Neural progenitor cell (in vitro differentiated cells): ENCODE measurements at regions not wholly inside any gene's neighbourhood (a gene's known extent, or its start where the extent isn't known, plus 50 kb on each side); places are given as distances from the start of the nearest gene placed in this dataset.

Experiments
- EZH2 ChIP-seq: fragments of 200-600 bp; sonication (generic); IDR thresholded peaks from 2 replicates; pipeline ENCODE4 v1.6.1; 2017; ENCODE audit warnings: antibody characterized with exemption, mild to moderate bottlenecking, moderate library complexity
- TF ChIP-seq, protein P1 (sequence below): fragments of 200-600 bp; sonication (generic); IDR thresholded peaks from 2 replicates; pipeline ENCODE4 v1.5.1; 2017; ENCODE audit warnings: antibody characterized with exemption, mild to moderate bottlenecking

DNA sequence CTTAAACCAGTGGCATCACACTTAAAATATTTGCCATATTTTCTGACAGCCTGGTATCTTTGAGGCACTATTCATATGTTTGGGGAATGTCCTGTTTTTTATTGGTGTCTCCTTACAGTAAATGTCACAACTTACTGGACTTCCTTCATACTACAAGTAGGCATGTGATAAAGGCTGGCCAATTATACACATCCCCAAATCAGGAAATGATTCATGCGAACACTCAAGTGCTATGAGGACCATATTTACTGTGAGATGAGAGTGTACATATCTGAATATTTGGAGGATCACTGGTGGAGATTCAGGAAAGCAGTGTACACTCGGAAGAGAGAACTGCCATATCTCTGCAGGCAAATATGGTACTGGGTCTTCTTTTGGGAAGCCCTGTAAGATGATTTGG is 913.8 kb upstream of the CHORDC1 start:
- TF ChIP-seq, protein P1, sequence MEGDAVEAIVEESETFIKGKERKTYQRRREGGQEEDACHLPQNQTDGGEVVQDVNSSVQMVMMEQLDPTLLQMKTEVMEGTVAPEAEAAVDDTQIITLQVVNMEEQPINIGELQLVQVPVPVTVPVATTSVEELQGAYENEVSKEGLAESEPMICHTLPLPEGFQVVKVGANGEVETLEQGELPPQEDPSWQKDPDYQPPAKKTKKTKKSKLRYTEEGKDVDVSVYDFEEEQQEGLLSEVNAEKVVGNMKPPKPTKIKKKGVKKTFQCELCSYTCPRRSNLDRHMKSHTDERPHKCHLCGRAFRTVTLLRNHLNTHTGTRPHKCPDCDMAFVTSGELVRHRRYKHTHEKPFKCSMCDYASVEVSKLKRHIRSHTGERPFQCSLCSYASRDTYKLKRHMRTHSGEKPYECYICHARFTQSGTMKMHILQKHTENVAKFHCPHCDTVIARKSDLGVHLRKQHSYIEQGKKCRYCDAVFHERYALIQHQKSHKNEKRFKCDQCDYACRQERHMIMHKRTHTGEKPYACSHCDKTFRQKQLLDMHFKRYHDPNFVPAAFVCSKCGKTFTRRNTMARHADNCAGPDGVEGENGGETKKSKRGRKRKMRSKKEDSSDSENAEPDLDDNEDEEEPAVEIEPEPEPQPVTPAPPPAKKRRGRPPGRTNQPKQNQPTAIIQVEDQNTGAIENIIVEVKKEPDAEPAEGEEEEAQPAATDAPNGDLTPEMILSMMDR, result no peak
- TF ChIP-seq EZH2, result no peak
